Endothelial cell of umbilical vein (primary cell): ENCODE measurements at regions not wholly inside any gene's neighbourhood (a gene's known extent, or its start where the extent isn't known, plus 50 kb on each side); places are given as distances from the start of the nearest gene placed in this dataset.

Experiments used
- BruUV-seq: library from RNA; stranded (reverse); fragments of 400-500 nt; replicated peaks from 2 replicates; lab custom pipeline; 2021; lab: Mats Ljungman, UMichigan
- CTCF ChIA-PET: fragments of 300-600, 350-600 bp; sonication (Branson Sonifier 250); formaldehyde crosslinking; loops from one replicate; lab custom pipeline; 2021; ENCODE audit warnings: antibody characterized with exemption, inconsistent platforms; lab: Charles Lee
- POLR2A ChIA-PET: fragments of 300-600, 350-600 bp; sonication (Branson Sonifier 250); formaldehyde crosslinking; loops from one replicate; lab custom pipeline; 2021; ENCODE audit warnings: antibody characterized with exemption, inconsistent platforms; lab: Charles Lee
- DNase-seq: peaks from one replicate; pipeline ENCODE4 v3.0.0-alpha.2; 2011; ENCODE audit warnings: low read depth, low spot score
- FAIRE-seq: peaks from 2 replicates; lab custom pipeline; 2011; peaks lifted over from hg19 to GRCh38; lab: Jason Lieb, UNC
- H2AFZ ChIP-seq: 2 replicates; pipeline ENCODE4 v1.6.0; 2012; ENCODE audit warnings: low read depth, low read length, control low read depth, inconsistent platforms
- H3K27ac ChIP-seq: 2 replicates; pipeline ENCODE4 v1.5.1; 2011; ENCODE audit warnings: low read depth, mild to moderate bottlenecking, control low read depth, low read length, moderate library complexity; ENCODE audit not compliant: insufficient read depth
- H3K27me3 ChIP-seq, 2 experiments: 2 replicates each; pipeline versions ENCODE4 v1.6.0 to v1.6.1; 2011; ENCODE audit warnings: low read length in 2 of 2, mixed read lengths in 1 of 2; ENCODE audit not compliant: control insufficient read depth in 2 of 2, insufficient read depth in 2 of 2
- H3K36me3 ChIP-seq, 2 experiments: 2 replicates in 1 of 2; 3 replicates in 1 of 2; pipeline ENCODE4 v1.5.1; 2011; ENCODE audit warnings: low read length in 2 of 2, mild to moderate bottlenecking in 1 of 2, moderate library complexity in 1 of 2; ENCODE audit not compliant: control insufficient read depth in 2 of 2, insufficient read depth in 2 of 2; ENCODE audit errors: extremely low read depth in 1 of 2
- H3K4me1 ChIP-seq: 3 replicates; pipeline ENCODE4 v1.5.1; 2011; ENCODE audit warnings: mild to moderate bottlenecking, low read length; ENCODE audit not compliant: control insufficient read depth, insufficient read depth; ENCODE audit errors: extremely low read depth
- H3K4me2 ChIP-seq: 2 replicates; pipeline ENCODE4 v1.6.1; 2011; ENCODE audit warnings: low read length, control low read depth, mixed read lengths; ENCODE audit not compliant: insufficient read depth
- H3K4me3 ChIP-seq, 3 experiments: fragments of 200-600 bp in 1 of 3; sonication (generic), shearing (Covaris generic) in 1 of 3; replicated peaks in 1 of 3; 2 replicates each; pipeline ENCODE4 v1.5.1; 2011 to 2016; ENCODE audit warnings: control low read depth in 3 of 3, low read length in 3 of 3, mild to moderate bottlenecking in 2 of 3, inconsistent platforms in 1 of 3, low read depth in 1 of 3, moderate library complexity in 1 of 3; ENCODE audit not compliant: insufficient read depth in 1 of 3
- H3K79me2 ChIP-seq: 2 replicates; pipeline ENCODE4 v1.6.0; 2012; ENCODE audit warnings: low read length, inconsistent platforms; ENCODE audit not compliant: control insufficient read depth, insufficient read depth
- H3K9ac ChIP-seq: replicated peaks from 2 replicates; pipeline ENCODE3; 2011; ENCODE audit warnings: low read length, control low read depth; ENCODE audit not compliant: insufficient read depth; ENCODE audit errors: extremely low read depth
- H3K9me1 ChIP-seq: replicated peaks from 3 replicates; pipeline ENCODE4 v1.6.0; 2011; ENCODE audit warnings: mild to moderate bottlenecking, low read length; ENCODE audit not compliant: control insufficient read depth, insufficient read depth; ENCODE audit errors: extremely low read depth
- H3K9me3 ChIP-seq: replicated peaks from 2 replicates; pipeline ENCODE4 v1.5.1; 2012; ENCODE audit warnings: low read length, inconsistent platforms; ENCODE audit not compliant: control insufficient read depth, insufficient read depth
- H4K20me1 ChIP-seq: replicated peaks from 2 replicates; pipeline ENCODE3; 2011; ENCODE audit warnings: mild to moderate bottlenecking, low read length; ENCODE audit not compliant: control insufficient read depth, insufficient read depth; ENCODE audit errors: extremely low read depth
- FOS ChIP-seq: IDR thresholded peaks from 2 replicates; pipeline ENCODE4 v1.6.1; 2011; ENCODE audit warnings: mild to moderate bottlenecking, low read length, moderate library complexity, borderline replicate concordance; ENCODE audit not compliant: insufficient read depth
- GATA2 ChIP-seq: IDR thresholded peaks from 2 replicates; pipeline ENCODE4 v1.7.0; 2011; ENCODE audit warnings: low read depth, mild to moderate bottlenecking, moderate library complexity, mixed read lengths, low read length; ENCODE audit not compliant: insufficient read length, insufficient read depth
- JUN ChIP-seq: IDR thresholded peaks from 2 replicates; pipeline ENCODE4 v1.6.1; 2011; ENCODE audit warnings: borderline replicate concordance, low read depth; ENCODE audit not compliant: insufficient read length, insufficient read depth
- POLR2A ChIP-seq: IDR thresholded peaks from 2 replicates; pipeline ENCODE4 v1.6.1; 2012; ENCODE audit warnings: low read depth, mild to moderate bottlenecking, control low read depth, low read length
- POLR2AphosphoS5 ChIP-seq: IDR thresholded peaks from 2 replicates; pipeline ENCODE4 v1.6.1; 2012; ENCODE audit warnings: low read depth, mild to moderate bottlenecking, control low read depth, low read length, moderate library complexity; ENCODE audit not compliant: insufficient read depth
- dilution Hi-C: fragments of 300-500 bp; cut with MboI; formaldehyde crosslinking; loops from one replicate; pipeline ENCODE4 v1.15.0; 2019; ENCODE audit warnings: low sequenced_read_pairs; ENCODE audit not compliant: extremely low pct_ligation_motif_present
- intact Hi-C: fragments of 100-400 bp; cut with micrococcal nuclease; formaldehyde crosslinking; loops from one replicate; pipeline ENCODE4 v1.10.0; 2022
- TF ChIP-seq, protein P1 (sequence below): IDR thresholded peaks from 2 replicates; pipeline ENCODE4 v1.6.1; 2011; ENCODE audit not compliant: insufficient read depth, insufficient read length
- TF ChIP-seq, protein P2 (sequence below), 2 donors: IDR thresholded peaks; 1 replicate in 1 of 2; 2 replicates in 1 of 2; pipeline ENCODE4 v1.5.1; 2011; ENCODE audit warnings: low read length in 2 of 2, mild to moderate bottlenecking in 2 of 2, moderate library complexity in 2 of 2, control low read depth in 1 of 2, inconsistent platforms in 1 of 2, low read depth in 1 of 2; ENCODE audit not compliant: insufficient read depth in 1 of 2; ENCODE audit errors: extremely low read depth in 1 of 2

DNA sequence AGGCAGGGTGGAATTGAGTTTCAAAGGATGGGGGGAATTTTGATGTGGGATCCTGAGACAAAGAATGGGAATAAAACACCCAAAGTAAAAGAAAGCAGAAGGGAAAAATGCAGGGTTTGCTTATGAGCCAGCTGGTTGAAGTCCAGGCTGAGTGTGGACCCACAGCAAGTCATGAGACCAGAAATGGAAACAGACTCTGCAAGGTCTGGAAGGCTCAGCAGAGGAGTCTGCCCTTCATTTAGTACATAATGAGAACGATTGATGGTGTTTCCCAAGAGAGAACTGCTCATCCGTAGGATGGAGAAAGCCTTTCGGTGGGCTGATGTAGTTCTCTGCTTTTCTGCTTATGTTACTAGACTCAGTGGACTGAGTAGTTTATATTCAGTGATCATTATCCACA lies 259.1 kb downstream of the C4orf33 start:
- no peak for FAIRE-seq
- no peaks in the 10 kb centered on the region for H3K9me1 ChIP-seq
- H2AFZ ChIP-seq = no peak overlapping the region
- H4K20me1 ChIP-seq = no peaks in the 10 kb centered on the region
- TF ChIP-seq POLR2A (no peak), FOS (no peak), POLR2AphosphoS5 (no peak), GATA2 (no peak), JUN (no peak)
- TF ChIP-seq, protein P1, sequence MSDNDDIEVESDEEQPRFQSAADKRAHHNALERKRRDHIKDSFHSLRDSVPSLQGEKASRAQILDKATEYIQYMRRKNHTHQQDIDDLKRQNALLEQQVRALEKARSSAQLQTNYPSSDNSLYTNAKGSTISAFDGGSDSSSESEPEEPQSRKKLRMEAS = no peak
- TF ChIP-seq, protein P2, sequence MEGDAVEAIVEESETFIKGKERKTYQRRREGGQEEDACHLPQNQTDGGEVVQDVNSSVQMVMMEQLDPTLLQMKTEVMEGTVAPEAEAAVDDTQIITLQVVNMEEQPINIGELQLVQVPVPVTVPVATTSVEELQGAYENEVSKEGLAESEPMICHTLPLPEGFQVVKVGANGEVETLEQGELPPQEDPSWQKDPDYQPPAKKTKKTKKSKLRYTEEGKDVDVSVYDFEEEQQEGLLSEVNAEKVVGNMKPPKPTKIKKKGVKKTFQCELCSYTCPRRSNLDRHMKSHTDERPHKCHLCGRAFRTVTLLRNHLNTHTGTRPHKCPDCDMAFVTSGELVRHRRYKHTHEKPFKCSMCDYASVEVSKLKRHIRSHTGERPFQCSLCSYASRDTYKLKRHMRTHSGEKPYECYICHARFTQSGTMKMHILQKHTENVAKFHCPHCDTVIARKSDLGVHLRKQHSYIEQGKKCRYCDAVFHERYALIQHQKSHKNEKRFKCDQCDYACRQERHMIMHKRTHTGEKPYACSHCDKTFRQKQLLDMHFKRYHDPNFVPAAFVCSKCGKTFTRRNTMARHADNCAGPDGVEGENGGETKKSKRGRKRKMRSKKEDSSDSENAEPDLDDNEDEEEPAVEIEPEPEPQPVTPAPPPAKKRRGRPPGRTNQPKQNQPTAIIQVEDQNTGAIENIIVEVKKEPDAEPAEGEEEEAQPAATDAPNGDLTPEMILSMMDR (IDR thresholded peaks at IDR 0.05; ENCODE audit: extremely low read depth in 1 of 2, insufficient read depth in 1 of 2, low read depth in 1 of 2, low read length in 2 of 2) = no peak
- H3K4me1 ChIP-seq = peaks cover 10% of the 10 kb centered on the region
- H3K27me3 ChIP-seq = no peaks in the 10 kb centered on the region
- no peaks in the 10 kb centered on the region for H3K9me3 ChIP-seq
- POLR2A ChIA-PET = no interaction called here
- H3K4me3 ChIP-seq = no peak overlapping the region
- H3K9ac ChIP-seq = no peak overlapping the region
- H3K79me2 ChIP-seq = no peaks in the 10 kb centered on the region
- no peaks in the 10 kb centered on the region for H3K36me3 ChIP-seq
- intact Hi-C loops (no loop called here), dilution Hi-C loops (no loop called here)
- CTCF ChIA-PET = interaction anchor here (1.0 kb wide), 1 partner anchor 287 kb away, joined by 3 read pairs; no protein-coding TSS in a partner anchor
- no peak overlapping the region for H3K4me2 ChIP-seq
- no peak overlapping the region for H3K27ac ChIP-seq
- no peak for DNase-seq
- BruUV-seq = no TSS peak
